HEK293T (cell line): ENCODE measurements at regions not wholly inside any gene's neighbourhood (a gene's known extent, or its start where the extent isn't known, plus 50 kb on each side); places are given as distances from the start of the nearest gene placed in this dataset.

Experiments
- FOXM1 ChIP-seq: fragments of 450-650 bp; IDR thresholded peaks from 2 replicates; pipeline ENCODE4 v1.6.1; 2017; ENCODE audit warnings: mild to moderate bottlenecking, borderline replicate concordance
- LEF1 ChIP-seq: fragments of 450-650 bp; IDR thresholded peaks from 2 replicates; pipeline ENCODE4 v1.6.1; 2017; ENCODE audit warnings: mild to moderate bottlenecking, borderline replicate concordance

DNA sequence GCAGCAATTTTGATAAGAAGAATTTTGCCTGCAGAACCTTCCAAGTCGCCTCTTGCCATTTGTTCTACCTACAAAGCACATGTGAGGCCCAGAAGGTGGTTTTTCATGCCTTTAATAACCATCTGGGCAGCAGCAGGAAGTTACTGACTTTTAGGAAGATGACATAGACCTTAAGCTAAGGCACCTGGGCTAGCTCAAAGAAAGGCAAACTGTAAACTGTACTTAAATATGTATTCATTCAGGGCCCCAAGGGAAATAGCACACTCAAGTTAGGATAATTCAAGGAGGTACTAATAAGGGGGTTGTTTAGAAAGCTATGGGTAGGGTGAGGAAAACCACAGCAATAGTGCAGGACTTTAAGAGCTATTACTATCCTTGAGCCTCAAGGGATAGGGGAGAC, 57.3 kb upstream of the HSPB3 start:
- no peak for TF ChIP-seq FOXM1
- no peak for TF ChIP-seq LEF1
